Endothelial cell of umbilical vein (primary cell): ENCODE measurements at regions not wholly inside any gene's neighbourhood (a gene's known extent, or its start where the extent isn't known, plus 50 kb on each side); places are given as distances from the start of the nearest gene placed in this dataset.

Experiments
- BruUV-seq: library from RNA; stranded (reverse); fragments of 400-500 nt; replicated peaks from 2 replicates; lab custom pipeline; 2021; lab: Mats Ljungman, UMichigan
- CTCF ChIA-PET: fragments of 300-600, 350-600 bp; sonication (Branson Sonifier 250); formaldehyde crosslinking; loops from one replicate; lab custom pipeline; 2021; ENCODE audit warnings: antibody characterized with exemption, inconsistent platforms; lab: Charles Lee
- POLR2A ChIA-PET: fragments of 300-600, 350-600 bp; sonication (Branson Sonifier 250); formaldehyde crosslinking; loops from one replicate; lab custom pipeline; 2021; ENCODE audit warnings: antibody characterized with exemption, inconsistent platforms; lab: Charles Lee
- DNase-seq: peaks from one replicate; pipeline ENCODE4 v3.0.0-alpha.2; 2011; ENCODE audit warnings: low read depth, low spot score
- FAIRE-seq: peaks from 2 replicates; lab custom pipeline; 2011; peaks lifted over from hg19 to GRCh38; lab: Jason Lieb, UNC
- H2AFZ ChIP-seq: 2 replicates; pipeline ENCODE4 v1.6.0; 2012; ENCODE audit warnings: low read depth, low read length, control low read depth, inconsistent platforms
- H3K27ac ChIP-seq: 2 replicates; pipeline ENCODE4 v1.5.1; 2011; ENCODE audit warnings: low read depth, mild to moderate bottlenecking, control low read depth, low read length, moderate library complexity; ENCODE audit not compliant: insufficient read depth
- H3K27me3 ChIP-seq, 2 experiments: 2 replicates each; pipeline versions ENCODE4 v1.6.0 to v1.6.1; 2011; ENCODE audit warnings: low read length in 2 of 2, mixed read lengths in 1 of 2; ENCODE audit not compliant: control insufficient read depth in 2 of 2, insufficient read depth in 2 of 2
- H3K36me3 ChIP-seq, 2 experiments: 2 replicates in 1 of 2; 3 replicates in 1 of 2; pipeline ENCODE4 v1.5.1; 2011; ENCODE audit warnings: low read length in 2 of 2, mild to moderate bottlenecking in 1 of 2, moderate library complexity in 1 of 2; ENCODE audit not compliant: control insufficient read depth in 2 of 2, insufficient read depth in 2 of 2; ENCODE audit errors: extremely low read depth in 1 of 2
- H3K4me1 ChIP-seq: 3 replicates; pipeline ENCODE4 v1.5.1; 2011; ENCODE audit warnings: mild to moderate bottlenecking, low read length; ENCODE audit not compliant: control insufficient read depth, insufficient read depth; ENCODE audit errors: extremely low read depth
- H3K4me2 ChIP-seq: 2 replicates; pipeline ENCODE4 v1.6.1; 2011; ENCODE audit warnings: low read length, control low read depth, mixed read lengths; ENCODE audit not compliant: insufficient read depth
- H3K4me3 ChIP-seq, 3 experiments: fragments of 200-600 bp in 1 of 3; sonication (generic), shearing (Covaris generic) in 1 of 3; replicated peaks in 1 of 3; 2 replicates each; pipeline ENCODE4 v1.5.1; 2011 to 2016; ENCODE audit warnings: control low read depth in 3 of 3, low read length in 3 of 3, mild to moderate bottlenecking in 2 of 3, inconsistent platforms in 1 of 3, low read depth in 1 of 3, moderate library complexity in 1 of 3; ENCODE audit not compliant: insufficient read depth in 1 of 3
- H3K79me2 ChIP-seq: 2 replicates; pipeline ENCODE4 v1.6.0; 2012; ENCODE audit warnings: low read length, inconsistent platforms; ENCODE audit not compliant: control insufficient read depth, insufficient read depth
- H3K9ac ChIP-seq: replicated peaks from 2 replicates; pipeline ENCODE3; 2011; ENCODE audit warnings: low read length, control low read depth; ENCODE audit not compliant: insufficient read depth; ENCODE audit errors: extremely low read depth
- H3K9me1 ChIP-seq: replicated peaks from 3 replicates; pipeline ENCODE4 v1.6.0; 2011; ENCODE audit warnings: mild to moderate bottlenecking, low read length; ENCODE audit not compliant: control insufficient read depth, insufficient read depth; ENCODE audit errors: extremely low read depth
- H3K9me3 ChIP-seq: replicated peaks from 2 replicates; pipeline ENCODE4 v1.5.1; 2012; ENCODE audit warnings: low read length, inconsistent platforms; ENCODE audit not compliant: control insufficient read depth, insufficient read depth
- H4K20me1 ChIP-seq: replicated peaks from 2 replicates; pipeline ENCODE3; 2011; ENCODE audit warnings: mild to moderate bottlenecking, low read length; ENCODE audit not compliant: control insufficient read depth, insufficient read depth; ENCODE audit errors: extremely low read depth
- CTCF ChIP-seq, 2 donors: IDR thresholded peaks; 1 replicate in 1 of 2; 2 replicates in 1 of 2; pipeline ENCODE4 v1.5.1; 2011; ENCODE audit warnings: low read length in 2 of 2, mild to moderate bottlenecking in 2 of 2, moderate library complexity in 2 of 2, control low read depth in 1 of 2, inconsistent platforms in 1 of 2, low read depth in 1 of 2; ENCODE audit not compliant: insufficient read depth in 1 of 2; ENCODE audit errors: extremely low read depth in 1 of 2
- EZH2 ChIP-seq: IDR thresholded peaks from 2 replicates; pipeline ENCODE4 v1.6.1; 2012; ENCODE audit warnings: borderline replicate concordance, low read depth, mild to moderate bottlenecking, moderate library complexity, low read length, inconsistent platforms; ENCODE audit not compliant: severe bottlenecking
- FOS ChIP-seq: IDR thresholded peaks from 2 replicates; pipeline ENCODE4 v1.6.1; 2011; ENCODE audit warnings: mild to moderate bottlenecking, low read length, moderate library complexity, borderline replicate concordance; ENCODE audit not compliant: insufficient read depth
- GATA2 ChIP-seq: IDR thresholded peaks from 2 replicates; pipeline ENCODE4 v1.7.0; 2011; ENCODE audit warnings: low read depth, mild to moderate bottlenecking, moderate library complexity, mixed read lengths, low read length; ENCODE audit not compliant: insufficient read length, insufficient read depth
- JUN ChIP-seq: IDR thresholded peaks from 2 replicates; pipeline ENCODE4 v1.6.1; 2011; ENCODE audit warnings: borderline replicate concordance, low read depth; ENCODE audit not compliant: insufficient read length, insufficient read depth
- MAX ChIP-seq: IDR thresholded peaks from 2 replicates; pipeline ENCODE4 v1.6.1; 2011; ENCODE audit not compliant: insufficient read depth, insufficient read length
- MYC ChIP-seq: IDR thresholded peaks from one replicate; pipeline ENCODE4 v1.6.1; 2011; ENCODE audit warnings: mild to moderate bottlenecking, low read depth, low read length
- POLR2A ChIP-seq: IDR thresholded peaks from 2 replicates; pipeline ENCODE4 v1.6.1; 2012; ENCODE audit warnings: low read depth, mild to moderate bottlenecking, control low read depth, low read length
- POLR2AphosphoS5 ChIP-seq: IDR thresholded peaks from 2 replicates; pipeline ENCODE4 v1.6.1; 2012; ENCODE audit warnings: low read depth, mild to moderate bottlenecking, control low read depth, low read length, moderate library complexity; ENCODE audit not compliant: insufficient read depth
- dilution Hi-C: fragments of 300-500 bp; cut with MboI; formaldehyde crosslinking; loops from one replicate; pipeline ENCODE4 v1.15.0; 2019; ENCODE audit warnings: low sequenced_read_pairs; ENCODE audit not compliant: extremely low pct_ligation_motif_present
- intact Hi-C: fragments of 100-400 bp; cut with micrococcal nuclease; formaldehyde crosslinking; loops from one replicate; pipeline ENCODE4 v1.10.0; 2022

DNA sequence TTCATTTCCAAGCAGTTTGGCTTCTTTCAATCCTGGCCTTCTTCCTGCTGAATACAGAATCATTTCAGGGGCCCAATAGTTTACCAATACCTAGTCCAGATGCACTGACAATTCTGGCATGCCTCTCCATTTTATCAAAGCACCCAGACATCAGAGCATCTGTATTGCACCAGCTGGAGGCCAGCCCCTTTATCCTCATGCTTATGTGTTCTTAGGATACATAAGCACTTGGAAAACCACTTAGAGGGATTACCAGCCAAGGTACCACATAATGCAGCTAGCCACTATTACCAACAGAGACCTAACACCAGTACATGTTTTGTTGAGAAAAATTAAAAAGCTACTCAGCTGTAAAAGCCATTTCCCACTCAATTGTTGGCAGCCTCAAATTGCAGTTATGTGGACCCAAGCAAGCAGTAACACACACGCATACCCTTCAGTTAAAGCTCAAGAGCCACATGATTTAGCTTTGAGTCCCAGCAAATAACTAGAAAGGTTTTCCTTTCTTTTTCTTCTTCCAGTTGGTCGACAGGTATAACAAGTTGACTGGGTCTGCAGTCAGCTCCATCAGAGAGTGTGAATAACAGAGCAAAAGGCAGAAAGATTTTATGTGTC, 263.8 kb downstream of the DIO2 start:
- H4K20me1 ChIP-seq, result no peaks in the 10 kb centered on the region
- TF ChIP-seq CTCF (IDR thresholded peaks at IDR 0.05; ENCODE audit: extremely low read depth in 1 of 2, insufficient read depth in 1 of 2, low read depth in 1 of 2, low read length in 2 of 2), result no peak

DNA sequence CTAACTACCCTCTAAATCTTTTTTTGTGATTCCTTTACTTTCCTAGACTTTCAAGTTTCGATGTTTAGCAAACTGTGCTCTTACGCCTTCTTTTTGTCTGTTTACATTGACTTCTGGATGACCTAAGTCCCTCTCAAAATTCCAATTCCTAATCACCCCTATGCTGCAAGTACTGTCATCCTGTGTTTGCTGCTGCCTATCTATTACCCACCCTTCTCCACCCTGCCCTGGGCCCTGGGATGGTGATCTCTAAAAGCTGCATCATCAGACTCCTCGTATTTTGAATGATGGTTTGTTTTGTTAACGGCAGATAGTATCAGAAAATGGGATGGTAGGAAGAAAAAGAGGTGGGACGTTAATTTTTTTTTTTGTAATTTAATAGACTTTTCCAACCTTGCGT, 272.1 kb downstream of the DIO2 start:
- no peak overlapping the region for H2AFZ ChIP-seq
- TF ChIP-seq CTCF (IDR thresholded peaks at IDR 0.05; ENCODE audit: extremely low read depth in 1 of 2, insufficient read depth in 1 of 2, low read depth in 1 of 2, low read length in 2 of 2), result no peak
- no peak for TF ChIP-seq FOS
- TF ChIP-seq EZH2, result no peak
- no peak for TF ChIP-seq POLR2A
- no peak for TF ChIP-seq GATA2
- no peak for TF ChIP-seq MAX
- TF ChIP-seq JUN, result no peak
- no peak for TF ChIP-seq POLR2AphosphoS5
- no peak for TF ChIP-seq MYC
- H3K36me3 ChIP-seq, result no peaks in the 10 kb centered on the region
- dilution Hi-C loops (no loop called here), intact Hi-C loops (no loop called here)
- no peaks in the 10 kb centered on the region for H3K27me3 ChIP-seq
- H3K9me1 ChIP-seq, result no peaks in the 10 kb centered on the region
- FAIRE-seq, result no peak
- ChIA-PET POLR2A (no interaction called here), CTCF (no interaction called here)
- no peak overlapping the region for H3K27ac ChIP-seq
- no peaks in the 10 kb centered on the region for H3K79me2 ChIP-seq
- H3K4me1 ChIP-seq, result no peaks in the 10 kb centered on the region
- peaks cover 1% of the 10 kb centered on the region for H3K9me3 ChIP-seq
- DNase-seq, result no peak
- BruUV-seq, result no TSS peak
- no peak overlapping the region for H3K4me2 ChIP-seq
- H3K9ac ChIP-seq, result no peak overlapping the region
- H3K4me3 ChIP-seq, result no peak overlapping the region
- no peaks in the 10 kb centered on the region for H4K20me1 ChIP-seq

More for the DNA sequence above, 263.8 kb downstream of the DIO2 start:
- CTCF ChIA-PET, result no interaction called here
- H3K4me1 ChIP-seq, result no peaks in the 10 kb centered on the region
- FAIRE-seq (no peak), DNase-seq (no peak)
- no peaks in the 10 kb centered on the region for H3K79me2 ChIP-seq
- dilution Hi-C loops (no loop called here), intact Hi-C loops (no loop called here)
- no peak overlapping the region for H3K27ac ChIP-seq
- no peak overlapping the region for H3K4me3 ChIP-seq
- H3K36me3 ChIP-seq, result no peaks in the 10 kb centered on the region
- H2AFZ ChIP-seq, result no peak overlapping the region
- POLR2A ChIA-PET, result no interaction called here
- H3K27me3 ChIP-seq, result no peaks in the 10 kb centered on the region
- no TSS peak for BruUV-seq
- H3K9ac ChIP-seq, result no peak overlapping the region
- H3K9me1 ChIP-seq, result no peaks in the 10 kb centered on the region
- H3K9me3 ChIP-seq, result peaks cover 2% of the 10 kb centered on the region
- H3K4me2 ChIP-seq, result no peak overlapping the region
